NOMO-1 (cell line): ENCODE measurements at regions not wholly inside any gene's neighbourhood (a gene's known extent, or its start where the extent isn't known, plus 50 kb on each side); places are given as distances from the start of the nearest gene placed in this dataset.
"Not testable (repeated sequence)": the region's sequence is repeated elsewhere in the genome, so short reads cannot be mapped to it uniquely, and the experiment has no call there.

Experiments
- DNase-seq, 2 experiments: peaks; one replicate each; lab custom pipeline; 2025; ENCODE audit not compliant: unreplicated experiment in 2 of 2; lab: John Stamatoyannopoulos, UW

GRCh38 chr4:72701987-72702819 is 133.2 kb upstream of the ADAMTS3 start:
- DNase-seq: peak in 1 of 2 experiments; percentile 41

- peak in 1 of 2 experiments; percentile 13 for DNase-seq
These were observed 121.8 kb upstream of the ADAMTS3 start for GRCh38 chr4:72690771-72691170.

- no peak for DNase-seq
These were observed 120.9 kb upstream of the ADAMTS3 start for GRCh38 chr4:72689923-72690322.

- DNase-seq: not testable (repeated sequence)
These were observed 117.4 kb upstream of the ADAMTS3 start for GRCh38 chr4:72686390-72686789.

GRCh38 chr4:72679666-72680065 is 110.6 kb upstream of the ADAMTS3 start:
- no peak for DNase-seq

GRCh38 chr4:72677886-72678285 is 108.9 kb upstream of the ADAMTS3 start:
- no peak for DNase-seq

- no peak for DNase-seq
These were observed 108.2 kb upstream of the ADAMTS3 start for GRCh38 chr4:72677265-72677664.

GRCh38 chr4:72671980-72672379 is 103.0 kb upstream of the ADAMTS3 start:
- no peak for DNase-seq

- DNase-seq: no peak
These were observed 101.5 kb upstream of the ADAMTS3 start for GRCh38 chr4:72670521-72670920.

GRCh38 chr4:72666910-72667309 is 97.9 kb upstream of the ADAMTS3 start:
- DNase-seq: no peak

GRCh38 chr4:72665171-72665968 is 96.3 kb upstream of the ADAMTS3 start:
- peak; percentile 2 to 37 for DNase-seq

- no peak for DNase-seq
These were observed 94.8 kb upstream of the ADAMTS3 start for GRCh38 chr4:72663828-72664227.

- no peak for DNase-seq
These were observed 92.8 kb upstream of the ADAMTS3 start for GRCh38 chr4:72661830-72662229.

GRCh38 chr4:72641611-72642010 is 72.6 kb upstream of the ADAMTS3 start:
- no peak for DNase-seq

GRCh38 chr4:72636866-72637265 is 67.8 kb upstream of the ADAMTS3 start:
- not testable (repeated sequence) for DNase-seq

- DNase-seq: not testable (repeated sequence)
These were observed 66.9 kb upstream of the ADAMTS3 start for GRCh38 chr4:72635931-72636330.

GRCh38 chr4:72632253-72632652 is 63.2 kb upstream of the ADAMTS3 start:
- not testable (repeated sequence) for DNase-seq

GRCh38 chr4:72631296-72631695 is 62.3 kb upstream of the ADAMTS3 start:
- DNase-seq: no peak

- DNase-seq: peak in 1 of 2 experiments; percentile 38
These were observed 60.5 kb upstream of the ADAMTS3 start for GRCh38 chr4:72629540-72629939.

- no peak for DNase-seq
These were observed 58.7 kb upstream of the ADAMTS3 start for GRCh38 chr4:72627723-72628122.
